GM12891 (cell line): ENCODE measurements at regions not wholly inside any gene's neighbourhood (a gene's known extent, or its start where the extent isn't known, plus 50 kb on each side); places are given as distances from the start of the nearest gene placed in this dataset.

ENCODE experiments used
- POLR2A ChIP-seq: IDR thresholded peaks from 2 replicates; pipeline ENCODE4 v1.6.1; 2011; ENCODE audit warnings: low read depth, low read length, control low read depth
- POLR2AphosphoS5 ChIP-seq: IDR thresholded peaks from 2 replicates; pipeline ENCODE4 v1.6.1; 2011; ENCODE audit warnings: low read depth, low read length, control low read depth
- TAF1 ChIP-seq: IDR thresholded peaks from 2 replicates; pipeline ENCODE4 v1.6.1; 2011; ENCODE audit warnings: low read depth, low read length, control low read depth

DNA sequence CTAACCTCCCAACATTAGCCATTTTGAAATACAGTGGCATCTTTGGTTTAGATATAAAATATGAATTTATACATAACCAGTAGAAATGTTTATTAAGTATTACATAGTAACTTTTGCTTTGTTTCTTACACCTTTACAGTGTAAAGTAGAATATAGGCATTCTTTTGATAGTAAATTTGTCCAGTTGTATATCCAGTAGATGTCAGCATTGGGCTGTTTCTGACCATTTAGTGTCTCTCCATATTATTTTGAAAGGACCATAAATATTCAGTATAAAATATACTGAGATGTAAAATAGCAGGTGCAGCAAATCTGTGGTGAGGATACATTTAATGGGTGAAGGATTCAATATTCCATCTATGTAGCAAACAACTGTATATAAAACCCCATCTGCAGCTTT is 115.8 kb upstream of the ZRANB2 start:
- TF ChIP-seq POLR2AphosphoS5 (no peak), POLR2A (no peak), TAF1 (no peak)
